ENCODE measurements at regions not wholly inside any gene's neighbourhood (a gene's known extent, or its start where the extent isn't known, plus 50 kb on each side); places are given as distances from the start of the nearest gene placed in this dataset.
"Not testable (repeated sequence)": the region's sequence is repeated elsewhere in the genome, so short reads cannot be mapped to it uniquely, and the experiment has no call there.

GRCh38 chr16:65334081-65334480 lies 212.2 kb upstream of the CDH11 start:
- DNase-seq = no peak

GRCh38 chr16:65333283-65333682 lies 211.4 kb upstream of the CDH11 start:
- no peak for DNase-seq

GRCh38 chr16:65327346-65327745 lies 205.5 kb upstream of the CDH11 start:
- no peak for DNase-seq

GRCh38 chr16:65323655-65324237 lies 201.9 kb upstream of the CDH11 start:
- no peak for DNase-seq

- no peak for DNase-seq
These were observed 197.9 kb upstream of the CDH11 start for GRCh38 chr16:65319621-65320231.

- DNase-seq = no peak
These were observed 196.9 kb upstream of the CDH11 start for GRCh38 chr16:65318590-65319257.

GRCh38 chr16:65318138-65318537 lies 196.3 kb upstream of the CDH11 start:
- no peak for DNase-seq

GRCh38 chr16:65316808-65317207 lies 194.9 kb upstream of the CDH11 start:
- peak; percentile 22 for DNase-seq

GRCh38 chr16:65315081-65315780 lies 193.4 kb upstream of the CDH11 start:
- DNase-seq = peak; percentile 84

- no peak for DNase-seq
These were observed 192.8 kb upstream of the CDH11 start for GRCh38 chr16:65314627-65315008.

GRCh38 chr16:65313936-65314626 lies 192.2 kb upstream of the CDH11 start:
- no peak for DNase-seq

GRCh38 chr16:65312795-65313194 lies 190.9 kb upstream of the CDH11 start:
- DNase-seq = no peak

- no peak for DNase-seq
These were observed 190.2 kb upstream of the CDH11 start for GRCh38 chr16:65312071-65312470.

GRCh38 chr16:65310491-65310890 lies 188.6 kb upstream of the CDH11 start:
- not testable (repeated sequence) for DNase-seq

GRCh38 chr16:65309354-65309753 lies 187.5 kb upstream of the CDH11 start:
- no peak for DNase-seq

- no peak for DNase-seq
These were observed 186.6 kb upstream of the CDH11 start for GRCh38 chr16:65308506-65308905.

GRCh38 chr16:65307286-65307685 lies 185.4 kb upstream of the CDH11 start:
- no peak for DNase-seq

GRCh38 chr16:65306722-65307121 lies 184.9 kb upstream of the CDH11 start:
- DNase-seq = no peak

GRCh38 chr16:65306300-65306699 lies 184.4 kb upstream of the CDH11 start:
- DNase-seq = no peak

GRCh38 chr16:65305266-65305959 lies 183.6 kb upstream of the CDH11 start:
- DNase-seq = no peak

GRCh38 chr16:65301029-65301428 lies 179.2 kb upstream of the CDH11 start:
- no peak for DNase-seq

- no peak for DNase-seq
These were observed 175.6 kb upstream of the CDH11 start for GRCh38 chr16:65297453-65297852.
